Caco-2 (cell line): ENCODE measurements at regions not wholly inside any gene's neighbourhood (a gene's known extent, or its start where the extent isn't known, plus 50 kb on each side); places are given as distances from the start of the nearest gene placed in this dataset.

Experiments used
- BruUV-seq: library from RNA; stranded (reverse); fragments of 400-500 nt; replicated peaks from 2 replicates; lab custom pipeline; 2021; lab: Mats Ljungman, UMichigan
- CTCF ChIA-PET: fragments of 300-600 bp; sonication (Branson Sonifier 250); formaldehyde crosslinking; loops from one replicate; lab custom pipeline; 2022; ENCODE audit warnings: antibody characterized with exemption; lab: Charles Lee
- POLR2A ChIA-PET: fragments of 300-600 bp; sonication (Branson Sonifier 250); formaldehyde crosslinking; loops from one replicate; lab custom pipeline; 2022; ENCODE audit warnings: antibody characterized with exemption; lab: Charles Lee
- DNase-seq, 2 experiments: peaks; one replicate each; pipeline versions ENCODE4 v3.0.0 to v3.0.0-alpha.2; 2020 to 2022
- H3K27me3 ChIP-seq: replicated peaks from 2 replicates; pipeline ENCODE4 v1.6.0; 2011; ENCODE audit warnings: low read length; ENCODE audit not compliant: control insufficient read depth, insufficient read depth
- H3K36me3 ChIP-seq: 2 replicates; pipeline ENCODE4 v1.5.1; 2011; ENCODE audit warnings: low read length; ENCODE audit not compliant: control insufficient read depth, insufficient read depth
- H3K4me1 ChIP-seq: fragments of 250-450 bp; sonication (Bioruptor Pico); 2 replicates; pipeline ENCODE4 v1.5.1; 2020; ENCODE audit warnings: mild to moderate bottlenecking
- H3K4me3 ChIP-seq: 2 replicates; pipeline ENCODE4 v1.5.1; 2011; ENCODE audit warnings: low read depth, mild to moderate bottlenecking, control low read depth, low read length
- H3K9me3 ChIP-seq: fragments of 250-450 bp; sonication (Bioruptor Pico); 2 replicates; pipeline ENCODE4 v1.5.1; 2020; ENCODE audit warnings: mild to moderate bottlenecking, moderate library complexity
- H3K27ac Mint-ChIP-seq: one replicate; pipeline ENCODE4 v1.8.0; 2022; ENCODE audit warnings: mixed read lengths; ENCODE audit not compliant: unreplicated experiment
- H3K27me3 Mint-ChIP-seq: one replicate; pipeline ENCODE4 v1.8.0; 2022; ENCODE audit warnings: mixed read lengths; ENCODE audit not compliant: insufficient read depth, unreplicated experiment
- H3K36me3 Mint-ChIP-seq: one replicate; pipeline ENCODE4 v1.8.0; 2022; ENCODE audit warnings: mild to moderate bottlenecking, mixed read lengths; ENCODE audit not compliant: insufficient read depth, unreplicated experiment
- H3K4me1 Mint-ChIP-seq: one replicate; pipeline ENCODE4 v1.8.0; 2022; ENCODE audit warnings: low read depth, mixed read lengths; ENCODE audit not compliant: unreplicated experiment
- H3K4me3 Mint-ChIP-seq: one replicate; pipeline ENCODE4 v1.8.0; 2022; ENCODE audit warnings: mild to moderate bottlenecking, moderate library complexity, mixed read lengths; ENCODE audit not compliant: unreplicated experiment
- H3K9me3 Mint-ChIP-seq: one replicate; pipeline ENCODE4 v1.8.0; 2022; ENCODE audit warnings: mixed read lengths; ENCODE audit not compliant: unreplicated experiment
- intact Hi-C: fragments of 100-400 bp; cut with micrococcal nuclease; formaldehyde crosslinking; loops from one replicate; pipeline ENCODE4 v1.10.0; 2022; ENCODE audit not compliant: unreplicated experiment
- TF ChIP-seq, protein P1 (sequence below), 2 experiments: fragments of 200-600 bp in 1 of 2; IDR thresholded peaks; 1 replicate in 1 of 2; 2 replicates in 1 of 2; pipeline versions ENCODE4 v1.5.1 to v1.8.0; 2011 to 2022; ENCODE audit warnings: antibody characterized with exemption in 1 of 2, control low read depth in 1 of 2, inconsistent platforms in 1 of 2, low read depth in 1 of 2, low read length in 1 of 2, mild to moderate bottlenecking in 1 of 2, moderate library complexity in 1 of 2; ENCODE audit not compliant: insufficient read depth in 1 of 2, severe bottlenecking in 1 of 2, unreplicated experiment in 1 of 2

DNA sequence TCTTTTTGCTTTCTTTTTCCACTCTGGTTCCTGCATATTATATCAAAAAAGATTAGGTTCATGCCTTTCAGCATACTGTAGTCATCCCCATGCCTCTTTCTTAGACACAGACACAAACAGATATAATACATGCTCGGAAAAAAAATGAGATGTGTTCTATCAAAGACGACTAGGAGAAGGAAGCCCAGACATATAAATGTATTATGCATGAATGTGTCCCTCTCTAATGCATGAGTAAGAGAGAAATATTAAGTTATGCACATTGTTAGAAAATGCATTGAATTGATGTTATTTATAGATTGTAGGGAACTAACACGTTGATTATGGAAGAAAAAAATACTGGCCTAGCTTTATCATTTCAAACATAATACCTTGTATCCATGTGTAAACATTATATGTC is 252.4 kb upstream of the BCHE start:
- BruUV-seq, result no TSS peak
- H3K27me3 Mint-ChIP-seq, result no peaks in the 10 kb centered on the region
- TF ChIP-seq, protein P1, sequence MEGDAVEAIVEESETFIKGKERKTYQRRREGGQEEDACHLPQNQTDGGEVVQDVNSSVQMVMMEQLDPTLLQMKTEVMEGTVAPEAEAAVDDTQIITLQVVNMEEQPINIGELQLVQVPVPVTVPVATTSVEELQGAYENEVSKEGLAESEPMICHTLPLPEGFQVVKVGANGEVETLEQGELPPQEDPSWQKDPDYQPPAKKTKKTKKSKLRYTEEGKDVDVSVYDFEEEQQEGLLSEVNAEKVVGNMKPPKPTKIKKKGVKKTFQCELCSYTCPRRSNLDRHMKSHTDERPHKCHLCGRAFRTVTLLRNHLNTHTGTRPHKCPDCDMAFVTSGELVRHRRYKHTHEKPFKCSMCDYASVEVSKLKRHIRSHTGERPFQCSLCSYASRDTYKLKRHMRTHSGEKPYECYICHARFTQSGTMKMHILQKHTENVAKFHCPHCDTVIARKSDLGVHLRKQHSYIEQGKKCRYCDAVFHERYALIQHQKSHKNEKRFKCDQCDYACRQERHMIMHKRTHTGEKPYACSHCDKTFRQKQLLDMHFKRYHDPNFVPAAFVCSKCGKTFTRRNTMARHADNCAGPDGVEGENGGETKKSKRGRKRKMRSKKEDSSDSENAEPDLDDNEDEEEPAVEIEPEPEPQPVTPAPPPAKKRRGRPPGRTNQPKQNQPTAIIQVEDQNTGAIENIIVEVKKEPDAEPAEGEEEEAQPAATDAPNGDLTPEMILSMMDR (IDR thresholded peaks at IDR 0.05; ENCODE audit: insufficient read depth in 1 of 2, low read depth in 1 of 2, low read length in 1 of 2, severe bottlenecking in 1 of 2, unreplicated experiment in 1 of 2), result no peak
- H3K9me3 Mint-ChIP-seq, result no peaks in the 10 kb centered on the region
- Histone ChIP-seq H3K9me3 (no peaks in the 10 kb centered on the region), H3K4me1 (no peaks in the 10 kb centered on the region), H3K27me3 (no peaks in the 10 kb centered on the region), H3K36me3 (no peaks in the 10 kb centered on the region), H3K4me3 (no peak overlapping the region)
- H3K4me1 Mint-ChIP-seq, result no peaks in the 10 kb centered on the region
- ChIA-PET POLR2A (no interaction called here), CTCF (no interaction called here)
- H3K36me3 Mint-ChIP-seq, result no peaks in the 10 kb centered on the region
- H3K4me3 Mint-ChIP-seq, result no peak overlapping the region
- intact Hi-C loops, result no loop called here
- H3K27ac Mint-ChIP-seq, result no peak overlapping the region
- no peak for DNase-seq

- BruUV-seq, result no TSS peak
- Mint-ChIP-seq H3K36me3 (no peaks in the 10 kb centered on the region), H3K4me3 (no peak overlapping the region), H3K27me3 (no peaks in the 10 kb centered on the region), H3K27ac (no peak overlapping the region), H3K9me3 (no peaks in the 10 kb centered on the region), H3K4me1 (no peaks in the 10 kb centered on the region)
- no peaks in the 10 kb centered on the region for H3K36me3 ChIP-seq
- TF ChIP-seq, protein P1 (IDR thresholded peaks at IDR 0.05; ENCODE audit: insufficient read depth in 1 of 2, low read depth in 1 of 2, low read length in 1 of 2, severe bottlenecking in 1 of 2, unreplicated experiment in 1 of 2), result no peak
- no peak overlapping the region for H3K4me3 ChIP-seq
- intact Hi-C loops, result no loop called here
- ChIA-PET CTCF (no interaction called here), POLR2A (no interaction called here)
- no peaks in the 10 kb centered on the region for H3K9me3 ChIP-seq
- no peak for DNase-seq
- H3K27me3 ChIP-seq, result no peaks in the 10 kb centered on the region
- no peaks in the 10 kb centered on the region for H3K4me1 ChIP-seq
These were observed 248.1 kb upstream of the BCHE start for GRCh38 chr3:166085164-166085856.

- no peaks in the 10 kb centered on the region for H3K27me3 Mint-ChIP-seq
These were observed 242.9 kb upstream of the BCHE start for GRCh38 chr3:166080096-166080495.

More at GRCh38 chr3:166080096-166080495, 242.9 kb upstream of the BCHE start:
- H3K36me3 ChIP-seq, result no peaks in the 10 kb centered on the region
- Mint-ChIP-seq H3K9me3 (no peaks in the 10 kb centered on the region), H3K36me3 (no peaks in the 10 kb centered on the region), H3K27ac (no peak overlapping the region), H3K4me1 (no peaks in the 10 kb centered on the region), H3K4me3 (no peak overlapping the region)
- no TSS peak for BruUV-seq
- TF ChIP-seq, protein P1 (IDR thresholded peaks at IDR 0.05; ENCODE audit: insufficient read depth in 1 of 2, low read depth in 1 of 2, low read length in 1 of 2, severe bottlenecking in 1 of 2, unreplicated experiment in 1 of 2), result no peak
- DNase-seq, result no peak
- ChIA-PET POLR2A (no interaction called here), CTCF (no interaction called here)
- no peaks in the 10 kb centered on the region for H3K4me1 ChIP-seq
- no peak overlapping the region for H3K4me3 ChIP-seq
- H3K9me3 ChIP-seq, result no peaks in the 10 kb centered on the region
- intact Hi-C loops, result no loop called here
- H3K27me3 ChIP-seq, result no peaks in the 10 kb centered on the region
